KMS-11 (cell line): ENCODE measurements at regions not wholly inside any gene's neighbourhood (a gene's known extent, or its start where the extent isn't known, plus 50 kb on each side); places are given as distances from the start of the nearest gene placed in this dataset.

Source experiments
- H2AFZ ChIP-seq: fragments of 200-600 bp; sonication (generic); 2 replicates; pipeline ENCODE4 v1.6.1; 2016; ENCODE audit warnings: antibody characterized with exemption, mixed run types, low read depth
- H3K27ac ChIP-seq: fragments of 200-600 bp; sonication (generic); 2 replicates; pipeline ENCODE4 v1.6.1; 2016; ENCODE audit warnings: mild to moderate bottlenecking, mixed run types
- H3K27me3 ChIP-seq: fragments of 200-600 bp; sonication (generic); 2 replicates; pipeline ENCODE4 v1.6.1; 2017; ENCODE audit warnings: mild to moderate bottlenecking, low read depth, mixed run types, moderate library complexity; ENCODE audit not compliant: insufficient read depth
- H3K36me3 ChIP-seq: fragments of 200-600 bp; sonication (generic); 2 replicates; pipeline ENCODE4 v1.6.1; 2017; ENCODE audit warnings: mild to moderate bottlenecking, mixed run types; ENCODE audit not compliant: insufficient read depth
- H3K4me1 ChIP-seq: fragments of 200-600 bp; sonication (generic); 2 replicates; pipeline ENCODE4 v1.6.1; 2016; ENCODE audit warnings: mild to moderate bottlenecking, low read depth, mixed run types; ENCODE audit not compliant: poor library complexity, severe bottlenecking
- H3K4me2 ChIP-seq: fragments of 200-600 bp; sonication (generic); 2 replicates; pipeline ENCODE4 v1.7.0; 2016; ENCODE audit warnings: mild to moderate bottlenecking, mixed run types
- H3K4me3 ChIP-seq: fragments of 200-600 bp; sonication (generic); IDR thresholded peaks from 2 replicates; pipeline ENCODE4 v1.6.1; 2017; ENCODE audit warnings: low read depth, low read length, mixed read lengths; ENCODE audit not compliant: insufficient read depth
- H3K79me2 ChIP-seq: fragments of 200-600 bp; sonication (generic); 2 replicates; pipeline ENCODE4 v1.6.1; 2016; ENCODE audit warnings: low read depth, mixed run types; ENCODE audit not compliant: insufficient read depth
- H3K9ac ChIP-seq: fragments of 200-600 bp; sonication (generic); 2 replicates; pipeline ENCODE4 v1.6.1; 2016; ENCODE audit warnings: mild to moderate bottlenecking, mixed run types
- H4K20me1 ChIP-seq: fragments of 200-600 bp; sonication (generic); 2 replicates; pipeline ENCODE4 v1.6.1; 2016; ENCODE audit warnings: mild to moderate bottlenecking, mixed run types; ENCODE audit not compliant: insufficient read depth
- CTCF ChIP-seq: fragments of 200-600 bp; sonication (generic); conservative IDR thresholded peaks from 2 replicates; pipeline ENCODE4 v1.6.1; 2017; ENCODE audit warnings: low read depth, mild to moderate bottlenecking, antibody characterized with exemption, low read length, moderate library complexity, mixed read lengths

GRCh38 chr5:148937830-148938521, 111.6 kb downstream of the ADRB2 start:
- no peak overlapping the region for H3K4me3 ChIP-seq
- no peaks in the 10 kb centered on the region for H3K79me2 ChIP-seq
- H4K20me1 ChIP-seq: no peaks in the 10 kb centered on the region
- H3K9ac ChIP-seq: no peak overlapping the region
- H3K27ac ChIP-seq: no peak overlapping the region
- no peaks in the 10 kb centered on the region for H3K36me3 ChIP-seq
- no peak overlapping the region for H3K4me2 ChIP-seq
- no peak overlapping the region for H2AFZ ChIP-seq
- no peaks in the 10 kb centered on the region for H3K4me1 ChIP-seq
- H3K27me3 ChIP-seq: no peaks in the 10 kb centered on the region
- no peak for TF ChIP-seq CTCF

- Histone ChIP-seq H4K20me1 (no peaks in the 10 kb centered on the region), H3K36me3 (no peaks in the 10 kb centered on the region), H2AFZ (no peak overlapping the region), H3K27ac (no peak overlapping the region), H3K27me3 (no peaks in the 10 kb centered on the region), H3K4me2 (no peak overlapping the region), H3K79me2 (no peaks in the 10 kb centered on the region), H3K9ac (no peak overlapping the region), H3K4me3 (no peak overlapping the region), H3K4me1 (no peaks in the 10 kb centered on the region)
- no peak for TF ChIP-seq CTCF
Measured at GRCh38 chr5:148938522-148938882, 112.1 kb downstream of the ADRB2 start.

GRCh38 chr5:148939676-148940075, 113.3 kb downstream of the ADRB2 start:
- TF ChIP-seq CTCF: no peak
- no peak overlapping the region for H3K27ac ChIP-seq

GRCh38 chr5:148941810-148942209, 115.4 kb downstream of the ADRB2 start:
- Histone ChIP-seq H3K27me3 (no peaks in the 10 kb centered on the region), H3K36me3 (no peaks in the 10 kb centered on the region), H3K79me2 (no peaks in the 10 kb centered on the region), H3K27ac (no peak overlapping the region), H3K4me3 (no peak overlapping the region), H4K20me1 (no peaks in the 10 kb centered on the region), H3K9ac (no peak overlapping the region), H3K4me1 (no peaks in the 10 kb centered on the region), H3K4me2 (no peak overlapping the region), H2AFZ (no peak overlapping the region)
- TF ChIP-seq CTCF: no peak

More at GRCh38 chr5:148939676-148940075, 113.3 kb downstream of the ADRB2 start:
- no peak overlapping the region for H3K4me2 ChIP-seq
- no peaks in the 10 kb centered on the region for H3K36me3 ChIP-seq
- H3K4me1 ChIP-seq: no peaks in the 10 kb centered on the region
- no peaks in the 10 kb centered on the region for H3K79me2 ChIP-seq
- H3K4me3 ChIP-seq: no peak overlapping the region
- no peaks in the 10 kb centered on the region for H4K20me1 ChIP-seq
- H3K9ac ChIP-seq: no peak overlapping the region
- H3K27me3 ChIP-seq: no peaks in the 10 kb centered on the region
- no peak overlapping the region for H2AFZ ChIP-seq
